ENCODE measurements at regions not wholly inside any gene's neighbourhood (a gene's known extent, or its start where the extent isn't known, plus 50 kb on each side); places are given as distances from the start of the nearest gene placed in this dataset.

- TF ChIP-seq CTCF (IDR thresholded peaks at IDR 0.05; ENCODE audit: low read depth, low read length): peak; percentile 33
- no peak overlapping the region for H3K4me3 ChIP-seq (replicated peaks in 1 of 2; ENCODE audit: low read depth in 2 of 2, low read length in 2 of 2)
- peak; percentile 5 to 67 for DNase-seq (ENCODE audit: low read depth in 2 of 2)
Observed at GRCh38 chr12:126663304-126664094, 1598.3 kb downstream of the AACS start.

DNA sequence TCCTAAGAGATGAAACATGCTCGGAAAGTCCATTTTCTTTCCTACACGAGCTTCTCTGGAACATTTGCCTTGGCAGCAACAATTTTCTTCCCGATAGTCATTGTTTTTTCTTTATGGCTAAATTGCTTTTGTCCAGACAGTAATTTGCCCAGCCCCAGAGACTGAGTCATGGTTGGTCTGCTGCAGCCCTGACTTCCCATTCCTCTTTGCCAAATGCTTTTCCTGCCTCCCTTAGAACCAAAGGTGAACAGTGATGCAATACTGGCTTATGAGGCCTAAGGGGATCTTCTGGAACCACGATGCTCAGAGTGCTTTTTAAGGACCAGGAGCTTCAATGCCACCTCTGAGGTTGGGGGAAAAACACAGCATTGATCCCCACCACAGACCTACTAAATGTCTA lies 1599.6 kb upstream of the TMEM132C start:
- peak; percentile 66 to 91 for DNase-seq (ENCODE audit: low read depth in 2 of 2)
- no peak overlapping the region for H3K4me3 ChIP-seq (replicated peaks in 1 of 2; ENCODE audit: low read depth in 2 of 2, low read length in 2 of 2)
- no peak for TF ChIP-seq CTCF (IDR thresholded peaks at IDR 0.05; ENCODE audit: low read depth, low read length)

- no peak for TF ChIP-seq CTCF (IDR thresholded peaks at IDR 0.05; ENCODE audit: low read depth, low read length)
- DNase-seq (ENCODE audit: low read depth in 2 of 2): peak; percentile 69 to 95
- H3K4me3 ChIP-seq (replicated peaks in 1 of 2; ENCODE audit: low read depth in 2 of 2, low read length in 2 of 2): no peak overlapping the region
Observed at GRCh38 chr12:126668538-126668937, 1598.4 kb upstream of the TMEM132C start.

DNA sequence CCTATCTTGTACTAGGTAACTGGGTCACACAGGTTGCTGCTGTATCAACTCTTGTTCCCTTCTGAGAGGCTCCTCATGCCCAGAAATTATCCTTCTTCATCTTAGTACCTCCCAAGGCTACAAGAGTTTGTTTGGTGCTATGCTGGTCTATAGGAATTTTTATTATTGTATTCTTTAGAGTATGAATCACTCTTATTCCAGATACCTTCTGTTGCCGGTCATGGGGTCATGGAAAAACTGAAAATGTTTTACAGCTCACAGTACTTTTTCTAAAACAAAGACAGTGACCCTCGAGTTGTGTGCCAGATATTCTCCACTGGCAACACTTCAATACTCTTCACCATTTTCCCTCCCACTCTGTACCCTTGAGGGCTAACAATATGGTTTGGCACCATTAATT lies 1598.0 kb upstream of the TMEM132C start:
- H3K4me3 ChIP-seq (replicated peaks in 1 of 2; ENCODE audit: low read depth in 2 of 2, low read length in 2 of 2): no peak overlapping the region
- peak; percentile 31 to 77 for DNase-seq (ENCODE audit: low read depth in 2 of 2)
- TF ChIP-seq CTCF (IDR thresholded peaks at IDR 0.05; ENCODE audit: low read depth, low read length): no peak

DNA sequence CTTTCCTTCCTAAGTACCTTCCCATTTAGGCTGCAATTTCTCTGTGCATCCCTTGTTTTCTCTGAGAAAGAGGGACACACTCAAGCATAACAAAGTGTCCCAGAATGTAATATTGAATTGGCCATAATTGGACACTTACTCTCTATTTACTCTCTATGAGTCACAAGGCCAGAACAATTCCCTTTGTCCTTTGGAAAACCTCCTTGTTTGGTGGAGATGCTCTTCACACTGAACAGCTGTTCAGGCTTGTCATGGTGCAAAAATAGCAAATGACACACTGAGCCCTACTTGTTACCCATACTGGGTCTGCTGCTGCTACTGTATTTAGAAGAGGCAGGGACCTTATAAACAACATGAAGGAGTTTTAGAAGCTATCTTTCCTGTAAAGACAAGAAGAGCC lies 1590.5 kb upstream of the TMEM132C start:
- TF ChIP-seq CTCF (IDR thresholded peaks at IDR 0.05; ENCODE audit: low read depth, low read length): no peak
- no peak overlapping the region for H3K4me3 ChIP-seq (replicated peaks in 1 of 2; ENCODE audit: low read depth in 2 of 2, low read length in 2 of 2)
- peak in 1 of 2 donors; percentile 81 for DNase-seq (ENCODE audit: low read depth in 2 of 2)

- no peak for TF ChIP-seq CTCF (IDR thresholded peaks at IDR 0.05; ENCODE audit: low read depth, low read length)
- DNase-seq (ENCODE audit: low read depth in 2 of 2): peak in 1 of 2 donors; percentile 24
- no peak overlapping the region for H3K4me3 ChIP-seq (replicated peaks in 1 of 2; ENCODE audit: low read depth in 2 of 2, low read length in 2 of 2)
Observed at GRCh38 chr12:126681676-126682075, 1585.3 kb upstream of the TMEM132C start.

GRCh38 chr12:126684703-126685102 lies 1582.3 kb upstream of the TMEM132C start:
- no peak for DNase-seq (ENCODE audit: low read depth in 2 of 2)
- TF ChIP-seq CTCF (IDR thresholded peaks at IDR 0.05; ENCODE audit: low read depth, low read length): no peak
- H3K4me3 ChIP-seq (replicated peaks in 1 of 2; ENCODE audit: low read depth in 2 of 2, low read length in 2 of 2): no peak overlapping the region

All from cardiac fibroblast (primary cell).